HEK293 (cell line): ENCODE measurements at regions not wholly inside any gene's neighbourhood (a gene's known extent, or its start where the extent isn't known, plus 50 kb on each side); places are given as distances from the start of the nearest gene placed in this dataset.

ENCODE experiments used
- CTCF ChIA-PET: fragments of 350-600 bp; formaldehyde crosslinking; extraction: SDS; loops from one replicate; lab custom pipeline; 2021; ENCODE audit warnings: antibody characterized with exemption; lab: Yijun Ruan, JAX
- POLR2A ChIA-PET: fragments of 300-600 bp; formaldehyde crosslinking; extraction: SDS; loops from one replicate; lab custom pipeline; 2020; ENCODE audit warnings: antibody characterized with exemption, inconsistent platforms; lab: Yijun Ruan, JAX
- H3K27ac ChIP-seq: fragments of 200-500 bp; sonication (Bioruptor generic); 2 replicates; pipeline ENCODE4 v1.5.1; 2014; ENCODE audit warnings: low read depth, low read length, control low read depth, inconsistent platforms; ENCODE audit errors: extremely low read depth
- H3K36me3 ChIP-seq, 2 experiments: fragments of 200-500 bp in 1 of 2; sonication (Bioruptor generic) in 1 of 2; 1 replicate in 1 of 2; 2 replicates in 1 of 2; pipeline ENCODE4 v1.5.1; 2014 to 2017; ENCODE audit warnings: inconsistent platforms in 2 of 2, low read length in 2 of 2; ENCODE audit not compliant: control insufficient read depth in 2 of 2, insufficient read depth in 1 of 2
- H3K4me1 ChIP-seq: fragments of 200-500 bp; sonication (Bioruptor generic); 2 replicates; pipeline ENCODE4 v1.5.1; 2014; ENCODE audit warnings: mild to moderate bottlenecking, low read length, inconsistent platforms; ENCODE audit not compliant: control insufficient read depth, insufficient read depth
- H3K4me3 ChIP-seq: 2 replicates; pipeline ENCODE4 v1.5.1; 2011; ENCODE audit warnings: low read depth, mild to moderate bottlenecking, control low read depth, low read length, moderate library complexity
- H3K9me3 ChIP-seq: fragments of 200-500 bp; sonication (Bioruptor generic); 2 replicates; pipeline ENCODE4 v1.5.1; 2014; ENCODE audit warnings: low read depth, low read length, inconsistent platforms; ENCODE audit not compliant: control insufficient read depth, insufficient read depth
- BCL6B ChIP-seq: fragments of 450-650 bp; formaldehyde crosslinking; IDR thresholded peaks from 2 replicates; pipeline ENCODE4 v1.5.1; 2017; ENCODE audit warnings: missing biosample characterization, missing genetic modification characterization
- GFI1B ChIP-seq: fragments of 450-650 bp; formaldehyde crosslinking; IDR thresholded peaks from 2 replicates; pipeline ENCODE4 v1.5.1; 2016; ENCODE audit warnings: missing biosample characterization, missing genetic modification characterization
- PRDM2 ChIP-seq: fragments of 450-650 bp; formaldehyde crosslinking; IDR thresholded peaks from 2 replicates; pipeline ENCODE4 v1.5.1; 2016; ENCODE audit warnings: missing biosample characterization, missing genetic modification characterization, borderline replicate concordance
- WT1 ChIP-seq: fragments of 450-650 bp; formaldehyde crosslinking; IDR thresholded peaks from 2 replicates; pipeline ENCODE4 v1.5.1; 2016; ENCODE audit warnings: missing biosample characterization, missing genetic modification characterization
- ZNF121 ChIP-seq: fragments of 450-650 bp; formaldehyde crosslinking; IDR thresholded peaks from 2 replicates; pipeline ENCODE4 v1.5.1; 2016; ENCODE audit warnings: missing biosample characterization, missing genetic modification characterization
- ZNF146 ChIP-seq: fragments of 450-650 bp; formaldehyde crosslinking; IDR thresholded peaks from 2 replicates; pipeline ENCODE4 v1.5.1; 2016; ENCODE audit warnings: missing biosample characterization, missing genetic modification characterization
- ZNF157 ChIP-seq: fragments of 450-650 bp; formaldehyde crosslinking; IDR thresholded peaks from 2 replicates; pipeline ENCODE4 v1.5.1; 2016; ENCODE audit warnings: missing biosample characterization, missing genetic modification characterization
- ZNF16 ChIP-seq: fragments of 450-650 bp; formaldehyde crosslinking; IDR thresholded peaks from 2 replicates; pipeline ENCODE4 v1.5.1; 2016; ENCODE audit warnings: low read depth, missing biosample characterization, missing genetic modification characterization
- ZNF18 ChIP-seq: fragments of 450-650 bp; formaldehyde crosslinking; IDR thresholded peaks from 2 replicates; pipeline ENCODE4 v1.5.1; 2016; ENCODE audit warnings: missing biosample characterization, missing genetic modification characterization
- ZNF223 ChIP-seq: fragments of 450-650 bp; formaldehyde crosslinking; IDR thresholded peaks from 2 replicates; pipeline ENCODE4 v1.5.1; 2016; ENCODE audit warnings: missing biosample characterization, missing genetic modification characterization
- ZNF341 ChIP-seq: fragments of 450-650 bp; formaldehyde crosslinking; IDR thresholded peaks from 2 replicates; pipeline ENCODE4; 2016; ENCODE audit warnings: low read depth, missing biosample characterization, missing genetic modification characterization
- ZNF391 ChIP-seq: fragments of 450-650 bp; formaldehyde crosslinking; IDR thresholded peaks from 2 replicates; pipeline ENCODE4 v1.5.1; 2016; ENCODE audit warnings: low read depth, missing biosample characterization, missing genetic modification characterization, borderline replicate concordance
- ZNF398 ChIP-seq: fragments of 450-650 bp; formaldehyde crosslinking; IDR thresholded peaks from 2 replicates; pipeline ENCODE4 v1.5.1; 2017; ENCODE audit warnings: missing biosample characterization, missing genetic modification characterization
- ZNF530 ChIP-seq: fragments of 450-650 bp; formaldehyde crosslinking; IDR thresholded peaks from 2 replicates; pipeline ENCODE4 v1.5.1; 2016; ENCODE audit warnings: low read depth, missing biosample characterization, missing genetic modification characterization
- ZNF561 ChIP-seq: fragments of 450-650 bp; IDR thresholded peaks from 2 replicates; pipeline ENCODE4 v1.5.1; 2018; ENCODE audit warnings: missing biosample characterization, missing genetic modification characterization, borderline replicate concordance
- ZNF610 ChIP-seq: fragments of 450-650 bp; formaldehyde crosslinking; IDR thresholded peaks from 2 replicates; pipeline ENCODE4 v1.5.1; 2016; ENCODE audit warnings: missing biosample characterization, missing genetic modification characterization, borderline replicate concordance
- ZNF624 ChIP-seq: fragments of 450-650 bp; formaldehyde crosslinking; IDR thresholded peaks from 2 replicates; pipeline ENCODE4 v1.5.1; 2017; ENCODE audit warnings: missing biosample characterization, missing genetic modification characterization
- ZNF654 ChIP-seq: fragments of 450-650 bp; formaldehyde crosslinking; IDR thresholded peaks from 2 replicates; pipeline ENCODE4 v1.5.1; 2016; ENCODE audit warnings: low read depth, missing biosample characterization, missing genetic modification characterization
- ZNF747 ChIP-seq: fragments of 450-650 bp; formaldehyde crosslinking; IDR thresholded peaks from 2 replicates; pipeline ENCODE4 v1.5.1; 2016; ENCODE audit warnings: missing biosample characterization, missing genetic modification characterization
- TF ChIP-seq, protein P1 (sequence below): fragments of 450-650 bp; formaldehyde crosslinking; IDR thresholded peaks from 2 replicates; pipeline ENCODE4 v1.5.1; 2016; ENCODE audit warnings: missing biosample characterization, missing genetic modification characterization, low read depth

GRCh38 chr1:72547412-72547811 lies 265.1 kb upstream of the NEGR1 start:
- POLR2A ChIA-PET, result no interaction called here
- Histone ChIP-seq H3K36me3 (no peaks in the 10 kb centered on the region), H3K4me3 (no peak overlapping the region), H3K4me1 (no peaks in the 10 kb centered on the region), H3K27ac (no peak overlapping the region), H3K9me3 (no peaks in the 10 kb centered on the region)
- TF ChIP-seq ZNF16 (tag by site-specific recombination), result no peak
- TF ChIP-seq ZNF561 (tag by site-specific recombination), result no peak
- TF ChIP-seq ZNF18 (tag by site-specific recombination), result no peak
- no peak for TF ChIP-seq ZNF747 (tag by site-specific recombination)
- TF ChIP-seq ZNF654 (tag by site-specific recombination), result no peak
- no peak for TF ChIP-seq ZNF530
- no peak for TF ChIP-seq WT1 (tag by site-specific recombination)
- no peak for TF ChIP-seq ZNF121
- CTCF ChIA-PET, result interaction anchor here (0.6 kb wide), 1 partner anchor 1829 kb away, joined by 3 read pairs; no protein-coding TSS in a partner anchor

DNA sequence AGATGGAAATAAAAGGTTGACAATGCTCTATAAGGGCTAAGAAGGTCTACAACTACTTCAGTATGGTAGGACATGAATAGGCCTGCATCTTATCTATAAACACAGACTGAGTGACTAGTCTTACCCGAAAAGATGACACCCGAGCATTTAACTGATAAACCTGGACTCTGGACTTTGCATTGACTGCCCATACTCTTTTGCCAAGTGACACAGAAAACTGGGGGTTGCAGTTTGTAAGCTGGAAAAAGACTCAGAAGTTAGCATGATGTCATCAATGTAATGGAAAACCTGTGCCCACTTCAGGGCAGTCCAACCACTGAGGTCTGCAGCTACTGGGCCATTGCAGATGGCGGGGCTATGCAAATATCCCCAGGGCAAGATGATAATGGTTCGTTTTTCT lies 258.3 kb upstream of the NEGR1 start:
- H3K27ac ChIP-seq, result no peak overlapping the region
- H3K36me3 ChIP-seq, result no peaks in the 10 kb centered on the region
- H3K4me1 ChIP-seq, result no peaks in the 10 kb centered on the region
- ChIA-PET CTCF (no interaction called here), POLR2A (no interaction called here)
- no peak overlapping the region for H3K4me3 ChIP-seq
- no peaks in the 10 kb centered on the region for H3K9me3 ChIP-seq
- TF ChIP-seq BCL6B (tag by site-specific recombination) (no peak), ZNF610 (tag by site-specific recombination) (no peak), PRDM2 (tag by site-specific recombination) (no peak)
- TF ChIP-seq, all 188 proteins: peak for 0

- Histone ChIP-seq H3K9me3 (no peaks in the 10 kb centered on the region), H3K4me1 (no peaks in the 10 kb centered on the region), H3K4me3 (no peak overlapping the region), H3K36me3 (no peaks in the 10 kb centered on the region), H3K27ac (no peak overlapping the region)
- POLR2A ChIA-PET, result no interaction called here
- TF ChIP-seq GFI1B (tag by site-specific recombination), result no peak
- no peak for TF ChIP-seq ZNF391
- TF ChIP-seq ZNF398 (tag by site-specific recombination), result no peak
- TF ChIP-seq ZNF146 (tag by site-specific recombination), result no peak
- no peak for TF ChIP-seq ZNF157 (tag by site-specific recombination)
- no peak for TF ChIP-seq ZNF223 (tag by site-specific recombination)
- TF ChIP-seq, protein P1, sequence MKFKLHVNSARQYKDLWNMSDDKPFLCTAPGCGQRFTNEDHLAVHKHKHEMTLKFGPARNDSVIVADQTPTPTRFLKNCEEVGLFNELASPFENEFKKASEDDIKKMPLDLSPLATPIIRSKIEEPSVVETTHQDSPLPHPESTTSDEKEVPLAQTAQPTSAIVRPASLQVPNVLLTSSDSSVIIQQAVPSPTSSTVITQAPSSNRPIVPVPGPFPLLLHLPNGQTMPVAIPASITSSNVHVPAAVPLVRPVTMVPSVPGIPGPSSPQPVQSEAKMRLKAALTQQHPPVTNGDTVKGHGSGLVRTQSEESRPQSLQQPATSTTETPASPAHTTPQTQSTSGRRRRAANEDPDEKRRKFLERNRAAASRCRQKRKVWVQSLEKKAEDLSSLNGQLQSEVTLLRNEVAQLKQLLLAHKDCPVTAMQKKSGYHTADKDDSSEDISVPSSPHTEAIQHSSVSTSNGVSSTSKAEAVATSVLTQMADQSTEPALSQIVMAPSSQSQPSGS (tag by site-specific recombination), result peak; percentile 56; the same call in 1 of the 2 replicates
- no peak for TF ChIP-seq ZNF341 (tag by site-specific recombination)
- no peak for TF ChIP-seq ZNF624
- CTCF ChIA-PET, result no interaction called here
Observed at GRCh38 chr1:72535470-72535869, 253.1 kb upstream of the NEGR1 start.
